Ascending aorta (tissue), 2 donors: ENCODE measurements at regions not wholly inside any gene's neighbourhood (a gene's known extent, or its start where the extent isn't known, plus 50 kb on each side); places are given as distances from the start of the nearest gene placed in this dataset.
"Not testable (repeated sequence)": the region's sequence is repeated elsewhere in the genome, so short reads cannot be mapped to it uniquely, and the experiment has no call there.

ENCODE experiments used
- DNase-seq, 2 donors: peaks; one replicate each; pipeline ENCODE4 v3.0.0-alpha.2; 2019; ENCODE audit warnings: low spot score in 2 of 2
- H3K27ac ChIP-seq, 2 donors: fragments of 200-600 bp; sonication (generic); one replicate each; pipeline ENCODE4 v1.5.1; 2016 to 2017; ENCODE audit warnings: mild to moderate bottlenecking in 1 of 2
- H3K27me3 ChIP-seq: fragments of 200-600 bp; sonication (generic); one replicate; pipeline ENCODE4 v1.5.1; 2017
- H3K36me3 ChIP-seq, 2 donors: fragments of 200-600 bp; sonication (generic); one replicate each; pipeline ENCODE4 v1.5.1; 2016
- H3K4me1 ChIP-seq, 2 donors: fragments of 200-600 bp; sonication (generic); one replicate each; pipeline ENCODE4 v1.5.1; 2016 to 2017; ENCODE audit warnings: mild to moderate bottlenecking in 1 of 2
- H3K4me3 ChIP-seq, 2 donors: fragments of 200-600 bp; sonication (generic); one replicate each; pipeline ENCODE4 v1.5.1; 2016 to 2017; ENCODE audit warnings: mild to moderate bottlenecking in 1 of 2
- H3K9me3 ChIP-seq, 2 donors: fragments of 200-600 bp; sonication (generic); one replicate each; pipeline ENCODE4 v1.5.1; 2016
- intact Hi-C: fragments of 100-400 bp; cut with DNase I; formaldehyde crosslinking; loops from one replicate; pipeline ENCODE4 v1.15.1; 2023
- TF ChIP-seq, protein P1 (sequence below), 3 experiments: fragments of 200-600 bp in 2 of 3; fragments of 450-650 bp in 1 of 3; sonication (generic) in 2 of 3; IDR thresholded peaks; one replicate each; pipeline ENCODE4 v1.5.1; 2016 to 2019; ENCODE audit warnings: antibody characterized with exemption in 3 of 3, mild to moderate bottlenecking in 1 of 3, moderate library complexity in 1 of 3

GRCh38 chr12:90809940-90810339 is 145.0 kb downstream of the CCER1 start:
- Histone ChIP-seq H3K27me3 (no peaks in the 10 kb centered on the region), H3K4me3 (no peak overlapping the region), H3K27ac (no peak overlapping the region), H3K36me3 (no peaks in the 10 kb centered on the region), H3K4me1 (no peaks in the 10 kb centered on the region), H3K9me3 (no peaks in the 10 kb centered on the region)
- TF ChIP-seq, protein P1, sequence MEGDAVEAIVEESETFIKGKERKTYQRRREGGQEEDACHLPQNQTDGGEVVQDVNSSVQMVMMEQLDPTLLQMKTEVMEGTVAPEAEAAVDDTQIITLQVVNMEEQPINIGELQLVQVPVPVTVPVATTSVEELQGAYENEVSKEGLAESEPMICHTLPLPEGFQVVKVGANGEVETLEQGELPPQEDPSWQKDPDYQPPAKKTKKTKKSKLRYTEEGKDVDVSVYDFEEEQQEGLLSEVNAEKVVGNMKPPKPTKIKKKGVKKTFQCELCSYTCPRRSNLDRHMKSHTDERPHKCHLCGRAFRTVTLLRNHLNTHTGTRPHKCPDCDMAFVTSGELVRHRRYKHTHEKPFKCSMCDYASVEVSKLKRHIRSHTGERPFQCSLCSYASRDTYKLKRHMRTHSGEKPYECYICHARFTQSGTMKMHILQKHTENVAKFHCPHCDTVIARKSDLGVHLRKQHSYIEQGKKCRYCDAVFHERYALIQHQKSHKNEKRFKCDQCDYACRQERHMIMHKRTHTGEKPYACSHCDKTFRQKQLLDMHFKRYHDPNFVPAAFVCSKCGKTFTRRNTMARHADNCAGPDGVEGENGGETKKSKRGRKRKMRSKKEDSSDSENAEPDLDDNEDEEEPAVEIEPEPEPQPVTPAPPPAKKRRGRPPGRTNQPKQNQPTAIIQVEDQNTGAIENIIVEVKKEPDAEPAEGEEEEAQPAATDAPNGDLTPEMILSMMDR (IDR thresholded peaks at IDR 0.05), result no peak
- no peak for DNase-seq
- intact Hi-C loops, result no loop called here

GRCh38 chr12:90808568-90808967 is 146.4 kb downstream of the CCER1 start:
- DNase-seq, result no peak
- Histone ChIP-seq H3K9me3 (no peaks in the 10 kb centered on the region), H3K36me3 (no peaks in the 10 kb centered on the region), H3K4me3 (no peak overlapping the region), H3K4me1 (no peaks in the 10 kb centered on the region), H3K27ac (no peak overlapping the region), H3K27me3 (no peaks in the 10 kb centered on the region)
- TF ChIP-seq, protein P1 (IDR thresholded peaks at IDR 0.05), result no peak
- intact Hi-C loops, result no loop called here

- no peaks in the 10 kb centered on the region for H3K4me1 ChIP-seq
- H3K27me3 ChIP-seq, result no peaks in the 10 kb centered on the region
- no peak overlapping the region for H3K27ac ChIP-seq
- H3K9me3 ChIP-seq, result no peaks in the 10 kb centered on the region
- TF ChIP-seq, protein P1 (IDR thresholded peaks at IDR 0.05), result no peak
- intact Hi-C loops, result no loop called here
- H3K4me3 ChIP-seq, result no peak overlapping the region
- H3K36me3 ChIP-seq, result no peaks in the 10 kb centered on the region
- no peak for DNase-seq
These were observed 152.2 kb downstream of the CCER1 start for GRCh38 chr12:90802727-90803126.

DNA sequence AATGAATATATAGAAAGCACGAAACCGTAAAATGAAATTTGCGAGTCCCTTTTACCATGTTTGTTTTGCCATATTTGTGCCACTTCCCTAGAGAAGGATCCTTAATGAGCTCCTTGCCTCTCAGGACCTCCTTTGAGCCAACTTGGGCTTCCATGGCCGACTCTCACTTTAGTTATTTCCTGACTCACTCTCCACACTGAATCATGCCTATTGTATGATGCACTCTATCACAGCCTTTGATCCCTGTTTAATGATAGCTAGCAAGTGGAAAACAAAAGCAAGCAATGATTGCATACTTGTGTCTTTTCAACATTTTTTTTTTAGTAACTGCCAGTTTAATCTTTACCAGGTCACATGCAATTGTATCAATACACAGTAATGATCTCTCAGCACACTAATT is 153.2 kb downstream of the CCER1 start:
- TF ChIP-seq, protein P1 (IDR thresholded peaks at IDR 0.05), result no peak
- intact Hi-C loops, result no loop called here
- no peaks in the 10 kb centered on the region for H3K27me3 ChIP-seq

DNA sequence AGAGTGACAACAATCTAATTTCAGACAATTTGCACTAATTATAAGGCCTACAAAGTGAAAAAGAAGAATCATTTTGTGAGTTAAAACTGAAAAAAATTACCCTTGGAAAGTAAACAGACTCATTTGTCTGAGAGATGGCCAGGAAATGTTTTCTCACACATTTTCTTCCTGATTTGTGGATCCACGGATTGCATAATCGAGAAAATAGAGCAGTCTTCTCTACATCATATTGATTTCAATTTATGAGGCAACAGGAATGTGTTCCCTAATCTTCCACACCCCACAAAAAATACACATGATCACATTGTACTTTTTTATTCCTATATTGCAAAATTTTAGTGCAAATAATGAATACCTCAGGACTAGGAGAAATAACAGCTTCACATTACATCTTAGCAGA is 160.8 kb downstream of the CCER1 start:
- intact Hi-C loops, result no loop called here
- Histone ChIP-seq H3K27me3 (no peaks in the 10 kb centered on the region), H3K27ac (no peak overlapping the region), H3K4me3 (no peak overlapping the region), H3K9me3 (no peaks in the 10 kb centered on the region), H3K36me3 (no peaks in the 10 kb centered on the region), H3K4me1 (no peaks in the 10 kb centered on the region)
- TF ChIP-seq, protein P1 (IDR thresholded peaks at IDR 0.05), result no peak
- DNase-seq, result no peak

More for the DNA sequence above, 153.2 kb downstream of the CCER1 start:
- no peak for DNase-seq
- Histone ChIP-seq H3K4me1 (no peaks in the 10 kb centered on the region), H3K4me3 (no peak overlapping the region), H3K27ac (no peak overlapping the region), H3K9me3 (no peaks in the 10 kb centered on the region), H3K36me3 (no peaks in the 10 kb centered on the region)

- intact Hi-C loops, H3K9me3 ChIP-seq, H3K27me3 ChIP-seq, H3K4me3 ChIP-seq, DNase-seq, H3K36me3 ChIP-seq, H3K4me1 ChIP-seq, H3K27ac ChIP-seq: not testable (repeated sequence)
These were observed 162.3 kb downstream of the CCER1 start for GRCh38 chr12:90792718-90793117.
